ENCODE measurements at regions not wholly inside any gene's neighbourhood (a gene's known extent, or its start where the extent isn't known, plus 50 kb on each side); places are given as distances from the start of the nearest gene placed in this dataset.

- Histone ChIP-seq H3K4me1 (ENCODE audit: control insufficient read depth, extremely low read depth, insufficient read depth, low read length) (no peaks in the 10 kb centered on the region), H3K79me2 (ENCODE audit: control insufficient read depth, insufficient read depth, low read length) (no peaks in the 10 kb centered on the region), H3K9me1 (ENCODE audit: control insufficient read depth, extremely low read depth, insufficient read depth, low read length) (no peaks in the 10 kb centered on the region), H2AFZ (ENCODE audit: control insufficient read depth, low read length) (no peak overlapping the region), H3K9ac (ENCODE audit: control insufficient read depth, extremely low read depth, insufficient read depth, low read length) (no peak overlapping the region), H3K4me3 (ENCODE audit: control insufficient read depth in 2 of 3, extremely low read depth in 1 of 3, insufficient read depth in 2 of 3, low read depth in 1 of 3, low read length in 3 of 3) (no peak overlapping the region), H4K20me1 (ENCODE audit: control insufficient read depth, extremely low read depth, insufficient read depth, low read length) (no peaks in the 10 kb centered on the region), H3K9me3 (ENCODE audit: control insufficient read depth, low read depth, low read length) (no peaks in the 10 kb centered on the region), H3K4me2 (ENCODE audit: control insufficient read depth, extremely low read depth, insufficient read depth, low read depth, low read length) (no peak overlapping the region), H3K27ac (ENCODE audit: control insufficient read depth, insufficient read depth, low read length) (no peak overlapping the region), H3K27me3 (ENCODE audit: control insufficient read depth, extremely low read depth, insufficient read depth, low read length) (no peaks in the 10 kb centered on the region), H3K36me3 (ENCODE audit: control insufficient read depth in 2 of 2, extremely low read depth in 1 of 2, insufficient read depth in 2 of 2, low read length in 2 of 2) (no peaks in the 10 kb centered on the region)
- DNase-seq (ENCODE audit: low read depth, low spot score) (no peak), FAIRE-seq (no peak)
- TF ChIP-seq CTCF (optimal IDR thresholded peaks at IDR 0.05 in 1 of 3, IDR thresholded peaks at IDR 0.05 in 1 of 3, conservative IDR thresholded peaks at IDR 0.05 in 1 of 3; ENCODE audit: extremely low read depth in 1 of 3, insufficient read depth in 2 of 3, low read length in 3 of 3): no peak
- no peak for TF ChIP-seq EZH2 (IDR thresholded peaks at IDR 0.05; ENCODE audit: low read length)
- dilution Hi-C loops (cut with MboI; ENCODE audit: extremely low pct_ligation_motif_present, low sequenced_read_pairs): no loop called here
Measured at GRCh38 chr2:164053021-164053420, 317.2 kb upstream of the FIGN start.

GRCh38 chr2:164052006-164052405 lies 316.2 kb upstream of the FIGN start:
- no peaks in the 10 kb centered on the region for H3K36me3 ChIP-seq (ENCODE audit: control insufficient read depth in 2 of 2, extremely low read depth in 1 of 2, insufficient read depth in 2 of 2, low read length in 2 of 2)
- dilution Hi-C loops (cut with MboI; ENCODE audit: extremely low pct_ligation_motif_present, low sequenced_read_pairs): no loop called here
- H3K79me2 ChIP-seq (ENCODE audit: control insufficient read depth, insufficient read depth, low read length): no peaks in the 10 kb centered on the region
- H3K27me3 ChIP-seq (ENCODE audit: control insufficient read depth, extremely low read depth, insufficient read depth, low read length): no peaks in the 10 kb centered on the region
- H3K9me1 ChIP-seq (ENCODE audit: control insufficient read depth, extremely low read depth, insufficient read depth, low read length): no peaks in the 10 kb centered on the region
- H2AFZ ChIP-seq (ENCODE audit: control insufficient read depth, low read length): no peak overlapping the region
- H3K4me3 ChIP-seq (ENCODE audit: control insufficient read depth in 2 of 3, extremely low read depth in 1 of 3, insufficient read depth in 2 of 3, low read depth in 1 of 3, low read length in 3 of 3): no peak overlapping the region
- H3K9ac ChIP-seq (ENCODE audit: control insufficient read depth, extremely low read depth, insufficient read depth, low read length): no peak overlapping the region
- no peak overlapping the region for H3K27ac ChIP-seq (ENCODE audit: control insufficient read depth, insufficient read depth, low read length)
- no peak for TF ChIP-seq CTCF (optimal IDR thresholded peaks at IDR 0.05 in 1 of 3, IDR thresholded peaks at IDR 0.05 in 1 of 3, conservative IDR thresholded peaks at IDR 0.05 in 1 of 3; ENCODE audit: extremely low read depth in 1 of 3, insufficient read depth in 2 of 3, low read length in 3 of 3)
- no peaks in the 10 kb centered on the region for H4K20me1 ChIP-seq (ENCODE audit: control insufficient read depth, extremely low read depth, insufficient read depth, low read length)
- no peaks in the 10 kb centered on the region for H3K4me1 ChIP-seq (ENCODE audit: control insufficient read depth, extremely low read depth, insufficient read depth, low read length)
- FAIRE-seq: no peak
- no peak for DNase-seq (ENCODE audit: low read depth, low spot score)
- no peaks in the 10 kb centered on the region for H3K9me3 ChIP-seq (ENCODE audit: control insufficient read depth, low read depth, low read length)
- no peak overlapping the region for H3K4me2 ChIP-seq (ENCODE audit: control insufficient read depth, extremely low read depth, insufficient read depth, low read depth, low read length)
